PC-9 (cell line): ENCODE measurements at regions not wholly inside any gene's neighbourhood (a gene's known extent, or its start where the extent isn't known, plus 50 kb on each side); places are given as distances from the start of the nearest gene placed in this dataset.
"Not testable (repeated sequence)": the region's sequence is repeated elsewhere in the genome, so short reads cannot be mapped to it uniquely, and the experiment has no call there.

Experiments used
- BruUV-seq: library from RNA; stranded (reverse); fragments of 400-500 nt; replicated peaks from 2 replicates; lab custom pipeline; 2021; lab: Mats Ljungman, UMichigan
- CTCF ChIA-PET: fragments of 300-600 bp; sonication (Branson Sonifier 250); formaldehyde crosslinking; loops from one replicate; lab custom pipeline; 2022; ENCODE audit warnings: antibody characterized with exemption; lab: Charles Lee
- POLR2A ChIA-PET: fragments of 300-600 bp; sonication (Branson Sonifier 250); formaldehyde crosslinking; loops from one replicate; lab custom pipeline; 2022; ENCODE audit warnings: antibody characterized with exemption; ENCODE audit not compliant: unreplicated experiment; lab: Charles Lee
- DNase-seq, 2 experiments: peaks; one replicate each; pipeline versions ENCODE4 v3.0.0 to v3.0.0-alpha.2; 2015 to 2022; ENCODE audit warnings: mixed read lengths in 1 of 2
- H2AFZ ChIP-seq: fragments of 200-600 bp; sonication (generic); 2 replicates; pipeline ENCODE4 v1.8.1; 2017; ENCODE audit warnings: antibody characterized with exemption
- H3F3A ChIP-seq: fragments of 200-600 bp; sonication (generic); 2 replicates; pipeline ENCODE4 v1.8.1; 2017; ENCODE audit warnings: antibody characterized with exemption, mild to moderate bottlenecking, low read depth; ENCODE audit not compliant: insufficient read depth
- H3K27ac ChIP-seq: fragments of 200-600 bp; sonication (generic); 2 replicates; pipeline ENCODE4 v1.6.1; 2016; ENCODE audit warnings: mixed run types
- H3K27me3 ChIP-seq: fragments of 200-600 bp; sonication (generic); 2 replicates; pipeline ENCODE4 v1.6.1; 2016; ENCODE audit warnings: low read depth, mixed run types; ENCODE audit not compliant: insufficient read depth
- H3K36me3 ChIP-seq: fragments of 200-600 bp; sonication (generic); 2 replicates; pipeline ENCODE4 v1.6.1; 2016; ENCODE audit warnings: low read depth, mixed run types
- H3K4me1 ChIP-seq: fragments of 200-600 bp; sonication (generic); replicated peaks from 2 replicates; pipeline ENCODE4 v1.6.1; 2016; ENCODE audit warnings: mixed run types; ENCODE audit not compliant: insufficient read depth
- H3K4me2 ChIP-seq: fragments of 200-600 bp; sonication (generic); 2 replicates; pipeline ENCODE4 v1.6.1; 2017; ENCODE audit warnings: mixed run types
- H3K4me3 ChIP-seq: fragments of 200-600 bp; sonication (generic); 2 replicates; pipeline ENCODE4 v1.6.1; 2016; ENCODE audit warnings: mixed run types
- H3K79me2 ChIP-seq: fragments of 200-600 bp; sonication (generic); 2 replicates; pipeline ENCODE4 v1.6.1; 2017; ENCODE audit warnings: low read depth, mixed run types
- H3K9me2 ChIP-seq: fragments of 200-600 bp; sonication (generic); 2 replicates; pipeline ENCODE4 v1.8.1; 2017; ENCODE audit warnings: mild to moderate bottlenecking; ENCODE audit not compliant: insufficient read depth
- H3K9me3 ChIP-seq: fragments of 200-600 bp; sonication (generic); 2 replicates; pipeline ENCODE4 v1.8.1; 2016; ENCODE audit warnings: low read depth; ENCODE audit not compliant: insufficient read depth
- H4K20me1 ChIP-seq: fragments of 200-600 bp; sonication (generic); 2 replicates; pipeline ENCODE4 v1.8.1; 2017; ENCODE audit not compliant: insufficient read depth
- CTCF ChIP-seq: fragments of 200-600 bp; sonication (generic); conservative IDR thresholded peaks from 2 replicates; pipeline ENCODE4 v1.6.1; 2017; ENCODE audit warnings: mixed run types, antibody characterized with exemption, mild to moderate bottlenecking, moderate library complexity
- EZH2 ChIP-seq: fragments of 200-600 bp; sonication (generic); IDR thresholded peaks from 2 replicates; pipeline ENCODE4 v1.8.0; 2017; ENCODE audit warnings: antibody characterized with exemption, low read depth
- intact Hi-C: fragments of 100-400 bp; cut with micrococcal nuclease; formaldehyde crosslinking; loops from one replicate; pipeline ENCODE4 v1.10.0; 2022; ENCODE audit not compliant: unreplicated experiment

GRCh38 chr6:99712519-99712918 lies 105.9 kb downstream of the PRDM13 start:
- Histone ChIP-seq H3K79me2 (no peaks in the 10 kb centered on the region), H3K27ac (no peak overlapping the region), H3K9me3 (no peaks in the 10 kb centered on the region), H3K36me3 (no peaks in the 10 kb centered on the region), H3K9me2 (no peaks in the 10 kb centered on the region; the same call in 1 of the 2 replicates), H3K4me2 (no peak overlapping the region), H3K27me3 (no peaks in the 10 kb centered on the region), H2AFZ (no peak overlapping the region), H4K20me1 (no peaks in the 10 kb centered on the region), H3F3A (no peaks in the 10 kb centered on the region), H3K4me3 (no peak overlapping the region), H3K4me1 (no peaks in the 10 kb centered on the region)
- no TSS peak for BruUV-seq
- intact Hi-C loops = no loop called here
- ChIA-PET CTCF (no interaction called here), POLR2A (no interaction called here)
- DNase-seq = no peak
- no peak for TF ChIP-seq EZH2

DNA sequence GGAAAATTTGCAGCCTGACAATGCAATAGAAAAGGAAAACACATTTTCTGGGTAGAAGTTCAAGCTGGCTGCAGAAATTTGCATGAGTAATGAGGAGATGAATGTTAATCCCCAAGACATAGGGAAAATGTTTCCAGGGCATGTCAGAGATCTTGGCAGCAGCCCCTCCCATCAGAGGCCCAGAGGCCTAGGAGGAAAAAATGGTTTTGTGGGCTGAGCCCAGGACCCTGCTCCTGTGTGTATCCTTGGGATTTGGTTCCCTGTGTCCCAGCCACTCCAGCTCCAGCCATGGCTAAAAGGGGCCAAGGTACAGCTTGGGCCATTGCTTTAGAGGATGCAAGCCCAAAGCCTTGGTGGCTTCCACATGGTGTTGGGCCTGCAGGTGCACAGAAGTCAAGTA lies 115.4 kb downstream of the PRDM13 start:
- H3F3A ChIP-seq, H3K27me3 ChIP-seq, H4K20me1 ChIP-seq, H3K27ac ChIP-seq, H2AFZ ChIP-seq, POLR2A ChIA-PET, BruUV-seq, intact Hi-C loops, DNase-seq, H3K36me3 ChIP-seq, H3K4me3 ChIP-seq, H3K4me2 ChIP-seq, H3K79me2 ChIP-seq, H3K9me2 ChIP-seq, H3K9me3 ChIP-seq, CTCF ChIA-PET, H3K4me1 ChIP-seq: not testable (repeated sequence)

- DNase-seq, H3F3A ChIP-seq, H3K27ac ChIP-seq, POLR2A ChIA-PET, H2AFZ ChIP-seq, BruUV-seq, H3K79me2 ChIP-seq, H3K9me3 ChIP-seq, H3K36me3 ChIP-seq, H3K4me1 ChIP-seq, intact Hi-C loops, H3K4me3 ChIP-seq, H3K9me2 ChIP-seq, H3K27me3 ChIP-seq, CTCF ChIA-PET, H4K20me1 ChIP-seq, H3K4me2 ChIP-seq: not testable (repeated sequence)
Measured at GRCh38 chr6:99730237-99730636, 123.6 kb downstream of the PRDM13 start.

- H3K27me3 ChIP-seq = no peaks in the 10 kb centered on the region
- TF ChIP-seq EZH2 = no peak
- no peak for TF ChIP-seq CTCF
- intact Hi-C loops = no loop called here
- CTCF ChIA-PET = interaction anchor here (0.6 kb wide), 1 partner anchor 389 kb away, joined by 4 read pairs; no protein-coding TSS in a partner anchor
- H3K9me3 ChIP-seq = no peaks in the 10 kb centered on the region
- no peaks in the 10 kb centered on the region for H3K79me2 ChIP-seq
- H3K4me2 ChIP-seq = no peak overlapping the region
- no peaks in the 10 kb centered on the region for H3F3A ChIP-seq
- no peak for DNase-seq
- no peak overlapping the region for H2AFZ ChIP-seq
- no TSS peak for BruUV-seq
- H3K4me3 ChIP-seq = no peak overlapping the region
- no peak overlapping the region for H3K27ac ChIP-seq
- no peaks in the 10 kb centered on the region for H3K4me1 ChIP-seq
- H3K36me3 ChIP-seq = no peaks in the 10 kb centered on the region
- peaks cover 3% of the 10 kb centered on the region; the same call in 1 of the 2 replicates for H3K9me2 ChIP-seq
- POLR2A ChIA-PET = no interaction called here
- no peaks in the 10 kb centered on the region for H4K20me1 ChIP-seq
Measured at GRCh38 chr6:99736302-99736701, 129.7 kb downstream of the PRDM13 start.
